B cell (primary cell): ENCODE measurements at regions not wholly inside any gene's neighbourhood (a gene's known extent, or its start where the extent isn't known, plus 50 kb on each side); places are given as distances from the start of the nearest gene placed in this dataset.

ENCODE experiments used
- ATAC-seq: fragments of 200-7000 bp; cut with Tn5 transposase; one replicate; pipeline ENCODE4 v1.10.0; 2021; ENCODE audit warnings: low read depth, mild to moderate bottlenecking, moderate number of reproducible peaks, moderate library complexity
- CTCF ChIA-PET: fragments of 350-600 bp; sonication (Branson Sonifier 250); formaldehyde crosslinking; loops from one replicate; lab custom pipeline; 2021; ENCODE audit warnings: antibody characterized with exemption, inconsistent platforms; lab: Charles Lee
- POLR2A ChIA-PET: fragments of 350-600 bp; sonication (Branson Sonifier 250); formaldehyde crosslinking; loops from one replicate; lab custom pipeline; 2021; ENCODE audit warnings: antibody characterized with exemption; lab: Charles Lee
- DNase-seq: peaks from one replicate; pipeline ENCODE4 v3.0.0; 2013
- H2AFZ ChIP-seq: 2 replicates; pipeline ENCODE4 v1.6.1; 2012; ENCODE audit warnings: mild to moderate bottlenecking, low read depth, low read length; ENCODE audit not compliant: insufficient read depth, poor library complexity, severe bottlenecking
- H3K27ac ChIP-seq, 2 donors: 1 replicate in 1 of 2; 2 replicates in 1 of 2; pipeline ENCODE4 v1.5.1; 2012 to 2013; ENCODE audit warnings: low read length in 2 of 2, mild to moderate bottlenecking in 2 of 2, moderate library complexity in 1 of 2
- H3K27me3 ChIP-seq, 4 experiments: fragments of 200-600 bp in 1 of 4; sonication (generic) in 1 of 4; replicated peaks in 1 of 4; 1 replicate in 2 of 4; 2 replicates in 2 of 4; pipeline versions ENCODE4 v1.6.1 to v1.7.0; 2013 to 2016; ENCODE audit warnings: low read length in 3 of 4, mild to moderate bottlenecking in 2 of 4, mixed read lengths in 1 of 4, moderate library complexity in 1 of 4; ENCODE audit not compliant: insufficient read depth in 4 of 4, control insufficient read depth in 3 of 4; ENCODE audit errors: control extremely low read depth in 1 of 4
- H3K36me3 ChIP-seq, 2 experiments: replicated peaks in 1 of 2; 1 replicate in 1 of 2; 2 replicates in 1 of 2; pipeline versions ENCODE4 v1.6.1 to v1.7.1; 2013; ENCODE audit warnings: low read length in 1 of 2; ENCODE audit not compliant: insufficient read depth in 2 of 2, control insufficient read depth in 1 of 2; ENCODE audit errors: control extremely low read depth in 1 of 2, extremely low read depth in 1 of 2
- H3K4me1 ChIP-seq, 2 donors: fragments of 200-600 bp in 1 of 2; sonication (generic) in 1 of 2; 1 replicate in 1 of 2; 2 replicates in 1 of 2; pipeline versions ENCODE4 v1.5.1 to v1.6.1; 2013 to 2017; ENCODE audit warnings: low read length in 2 of 2; ENCODE audit not compliant: control insufficient read depth in 2 of 2, insufficient read depth in 2 of 2
- H3K4me2 ChIP-seq: replicated peaks from 2 replicates; pipeline ENCODE3; 2012; ENCODE audit warnings: mild to moderate bottlenecking, low read depth, low read length; ENCODE audit not compliant: poor library complexity, severe bottlenecking
- H3K4me3 ChIP-seq, 5 experiments: fragments of 200-600 bp in 1 of 5; sonication (generic) in 1 of 5; 1 replicate in 3 of 5; 2 replicates in 2 of 5; pipeline versions ENCODE4 v1.5.1 to v1.7.0; 2011 to 2016; ENCODE audit warnings: low read length in 4 of 5, mild to moderate bottlenecking in 4 of 5, low read depth in 2 of 5, control low read depth in 1 of 5, moderate library complexity in 1 of 5; ENCODE audit not compliant: insufficient read depth in 1 of 5; ENCODE audit errors: control extremely low read depth in 1 of 5, extremely low read depth in 1 of 5
- H3K79me2 ChIP-seq: fragments of 200-600 bp; sonication (generic); one replicate; pipeline ENCODE4 v1.6.0; 2016; ENCODE audit warnings: low read length; ENCODE audit not compliant: control insufficient read depth, insufficient read depth
- H3K9ac ChIP-seq: fragments of 200-600 bp; sonication (generic); 2 replicates; pipeline ENCODE4 v1.6.1; 2017; ENCODE audit warnings: mild to moderate bottlenecking, low read length, moderate library complexity
- H3K9me3 ChIP-seq, 3 donors: one replicate each; pipeline versions ENCODE4 v1.6.1 to v1.7.1; 2013; ENCODE audit warnings: low read length in 2 of 3; ENCODE audit not compliant: control insufficient read depth in 2 of 3, insufficient read depth in 1 of 3; ENCODE audit errors: control extremely low read depth in 1 of 3
- H4K20me1 ChIP-seq: 2 replicates; pipeline ENCODE4 v1.6.0; 2012; ENCODE audit warnings: mild to moderate bottlenecking, low read length; ENCODE audit not compliant: insufficient read depth, control insufficient read depth, poor library complexity, severe bottlenecking
- H3K27ac Mint-ChIP-seq: one replicate; pipeline ENCODE4 v1.8.0; 2021; ENCODE audit warnings: mixed read lengths
- H3K27me3 Mint-ChIP-seq: one replicate; pipeline ENCODE4 v1.8.0; 2021; ENCODE audit warnings: mixed read lengths
- H3K4me1 Mint-ChIP-seq: one replicate; pipeline ENCODE4 v1.8.0; 2021; ENCODE audit warnings: mixed read lengths
- H3K4me3 Mint-ChIP-seq: one replicate; pipeline ENCODE4 v1.8.0; 2021; ENCODE audit warnings: mixed read lengths
- H3K9me3 Mint-ChIP-seq: one replicate; pipeline ENCODE4 v1.8.0; 2022; ENCODE audit warnings: mixed read lengths; ENCODE audit not compliant: insufficient read depth
- EZH2 ChIP-seq: IDR thresholded peaks from 2 replicates; pipeline ENCODE4 v1.6.1; 2012; ENCODE audit warnings: borderline replicate concordance, low read depth, mild to moderate bottlenecking, moderate library complexity, low read length; ENCODE audit not compliant: insufficient read depth, poor library complexity, severe bottlenecking
- WGBS: methylation state at CpG from one replicate; pipeline ENCODE4 v1.1.5; 2013; ENCODE audit warnings: missing lambda C conversion rate; ENCODE audit not compliant: insufficient coverage; 5-methylcytosine and 5-hydroxymethylcytosine counted together
- intact Hi-C: fragments of 100-400 bp; cut with micrococcal nuclease; formaldehyde crosslinking; loops from one replicate; pipeline ENCODE4 v1.10.0; 2022
- TF ChIP-seq, protein P1 (sequence below): fragments of 200-600 bp; IDR thresholded peaks from one replicate; pipeline ENCODE4 v1.8.0; 2022; ENCODE audit warnings: antibody characterized with exemption, mild to moderate bottlenecking

DNA sequence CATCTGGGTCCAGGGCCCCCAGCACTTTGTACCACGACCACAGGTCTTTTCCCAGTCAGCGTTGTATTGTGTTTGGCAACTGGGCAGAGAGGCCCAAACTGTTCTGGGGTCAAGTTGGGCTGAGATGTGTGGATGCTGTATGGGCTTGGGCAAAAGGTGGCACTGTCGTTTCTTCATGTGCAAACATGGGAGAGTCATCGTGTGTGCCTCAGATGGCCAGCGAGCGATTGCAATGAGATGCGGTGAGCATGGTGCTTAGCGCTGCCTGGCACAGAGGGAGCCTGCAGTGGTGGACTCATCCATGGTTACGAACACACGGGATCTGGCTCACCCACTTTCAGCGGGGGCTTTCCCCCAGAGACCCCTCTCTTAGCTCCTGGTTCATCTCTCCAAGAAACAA, 120.4 kb upstream of the SORCS3 start:
- CTCF ChIA-PET, result no interaction called here
- Mint-ChIP-seq H3K9me3 (no peaks in the 10 kb centered on the region), H3K4me3 (no peak overlapping the region), H3K27ac (no peak overlapping the region), H3K27me3 (no peaks in the 10 kb centered on the region), H3K4me1 (no peaks in the 10 kb centered on the region)
- Histone ChIP-seq H3K9me3 (no peaks in the 10 kb centered on the region), H3K27me3 (peaks cover 0 to 6% (median 0%) of the 10 kb centered on the region in 4 experiments), H3K4me1 (no peaks in the 10 kb centered on the region), H3K4me3 (no peak overlapping the region), H3K79me2 (no peaks in the 10 kb centered on the region), H4K20me1 (no peaks in the 10 kb centered on the region), H3K9ac (no peak overlapping the region), H3K4me2 (no peak overlapping the region), H3K36me3 (no peaks in the 10 kb centered on the region), H2AFZ (no peak overlapping the region), H3K27ac (no peak overlapping the region)
- ATAC-seq (no peak), DNase-seq (no peak)
- 93% methylated on average over 10 of the region's 11 CpGs for WGBS
- intact Hi-C loops, result no loop called here
- TF ChIP-seq, protein P1, sequence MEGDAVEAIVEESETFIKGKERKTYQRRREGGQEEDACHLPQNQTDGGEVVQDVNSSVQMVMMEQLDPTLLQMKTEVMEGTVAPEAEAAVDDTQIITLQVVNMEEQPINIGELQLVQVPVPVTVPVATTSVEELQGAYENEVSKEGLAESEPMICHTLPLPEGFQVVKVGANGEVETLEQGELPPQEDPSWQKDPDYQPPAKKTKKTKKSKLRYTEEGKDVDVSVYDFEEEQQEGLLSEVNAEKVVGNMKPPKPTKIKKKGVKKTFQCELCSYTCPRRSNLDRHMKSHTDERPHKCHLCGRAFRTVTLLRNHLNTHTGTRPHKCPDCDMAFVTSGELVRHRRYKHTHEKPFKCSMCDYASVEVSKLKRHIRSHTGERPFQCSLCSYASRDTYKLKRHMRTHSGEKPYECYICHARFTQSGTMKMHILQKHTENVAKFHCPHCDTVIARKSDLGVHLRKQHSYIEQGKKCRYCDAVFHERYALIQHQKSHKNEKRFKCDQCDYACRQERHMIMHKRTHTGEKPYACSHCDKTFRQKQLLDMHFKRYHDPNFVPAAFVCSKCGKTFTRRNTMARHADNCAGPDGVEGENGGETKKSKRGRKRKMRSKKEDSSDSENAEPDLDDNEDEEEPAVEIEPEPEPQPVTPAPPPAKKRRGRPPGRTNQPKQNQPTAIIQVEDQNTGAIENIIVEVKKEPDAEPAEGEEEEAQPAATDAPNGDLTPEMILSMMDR, result no peak
- no peak for TF ChIP-seq EZH2
- POLR2A ChIA-PET, result no interaction called here

DNA sequence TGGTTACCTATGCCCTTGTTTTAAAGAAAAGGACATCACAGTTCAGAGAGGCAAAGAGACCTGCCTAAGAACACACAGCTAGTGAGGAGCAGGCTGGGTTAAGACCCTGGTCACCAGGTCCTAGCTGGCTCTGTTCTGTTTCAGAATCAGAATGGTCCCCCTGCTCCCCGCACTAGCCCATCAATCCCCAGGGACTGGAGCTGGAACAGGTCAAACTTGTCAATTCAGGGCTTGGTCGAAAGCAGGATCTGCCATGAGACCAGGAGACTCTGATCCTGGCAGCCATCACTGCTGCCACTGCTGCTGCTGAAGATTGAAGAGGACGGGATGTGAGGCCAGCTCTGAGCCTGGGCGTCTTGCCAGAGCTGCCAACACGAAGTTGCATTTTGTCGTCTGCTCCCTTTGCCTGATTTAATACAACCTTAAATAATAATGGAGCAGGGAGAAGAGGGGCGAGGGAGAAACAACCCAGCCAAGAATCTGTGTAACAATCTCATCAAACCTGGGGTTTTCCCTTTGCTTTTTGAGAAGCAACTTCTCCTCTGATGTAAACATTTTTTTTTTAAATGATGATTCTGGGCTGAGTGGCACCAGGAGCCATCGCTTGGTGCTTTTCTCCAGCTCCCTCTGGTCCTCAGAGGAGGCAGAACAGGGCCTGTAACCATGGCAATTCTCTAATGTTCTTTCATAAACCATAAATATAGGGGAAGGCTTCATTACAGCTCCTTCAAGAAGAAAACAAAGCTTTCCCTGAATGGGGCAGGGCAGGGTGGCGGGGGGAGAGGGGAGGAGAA, 119.0 kb upstream of the SORCS3 start:
- no peak overlapping the region for H3K4me3 Mint-ChIP-seq
- H3K27me3 Mint-ChIP-seq, result no peaks in the 10 kb centered on the region
- POLR2A ChIA-PET, result no interaction called here
- H3K9me3 Mint-ChIP-seq, result no peaks in the 10 kb centered on the region
- no peak overlapping the region for H3K9ac ChIP-seq
- no peak for ATAC-seq
- CTCF ChIA-PET, result interaction anchor here (0.6 kb wide), 1 partner anchor 169 kb away, joined by 3 read pairs; no protein-coding TSS in a partner anchor
- intact Hi-C loops, result no loop called here
- WGBS, result 27% methylated on average over 6 of the region's 9 CpGs
- H3K4me3 ChIP-seq, result no peak overlapping the region
- H3K4me1 ChIP-seq, result no peaks in the 10 kb centered on the region
- H3K27ac Mint-ChIP-seq, result no peak overlapping the region
- TF ChIP-seq, protein P1, result no peak
- no peak for TF ChIP-seq EZH2
- no peaks in the 10 kb centered on the region for H3K9me3 ChIP-seq
- peaks cover 0 to 6% (median 0%) of the 10 kb centered on the region in 4 experiments for H3K27me3 ChIP-seq
- no peaks in the 10 kb centered on the region for H3K36me3 ChIP-seq
- H2AFZ ChIP-seq, result no peak overlapping the region
- no peaks in the 10 kb centered on the region for H3K79me2 ChIP-seq
- no peaks in the 10 kb centered on the region for H3K4me1 Mint-ChIP-seq
- no peak overlapping the region for H3K4me2 ChIP-seq
- no peak for DNase-seq
- no peak overlapping the region for H3K27ac ChIP-seq
- no peaks in the 10 kb centered on the region for H4K20me1 ChIP-seq
